HuH-7.5 (cell line): ENCODE measurements at regions not wholly inside any gene's neighbourhood (a gene's known extent, or its start where the extent isn't known, plus 50 kb on each side); places are given as distances from the start of the nearest gene placed in this dataset.
"Not testable (repeated sequence)": the region's sequence is repeated elsewhere in the genome, so short reads cannot be mapped to it uniquely, and the experiment has no call there.

Experiments
- DNase-seq: peaks from one replicate; pipeline ENCODE4 v3.0.0; 2011; ENCODE audit warnings: low spot score

- DNase-seq, result no peak
These were observed 139.5 kb upstream of the ZNF516 start for GRCh38 chr18:76634564-76634963.

- no peak for DNase-seq
These were observed 138.7 kb upstream of the ZNF516 start for GRCh38 chr18:76633588-76634269.

- no peak for DNase-seq
These were observed 132.4 kb upstream of the ZNF516 start for GRCh38 chr18:76627444-76627843.

GRCh38 chr18:76626991-76627390, 131.9 kb upstream of the ZNF516 start:
- DNase-seq, result no peak

- DNase-seq, result no peak
These were observed 127.6 kb upstream of the ZNF516 start for GRCh38 chr18:76622651-76623050.

- no peak for DNase-seq
These were observed 126.9 kb upstream of the ZNF516 start for GRCh38 chr18:76621782-76622495.

- DNase-seq, result no peak
These were observed 126.2 kb upstream of the ZNF516 start for GRCh38 chr18:76621226-76621625.

- peak; percentile 45 for DNase-seq
These were observed 125.5 kb upstream of the ZNF516 start for GRCh38 chr18:76620321-76621170.

GRCh38 chr18:76619621-76620315, 124.7 kb upstream of the ZNF516 start:
- DNase-seq, result no peak

GRCh38 chr18:76619261-76619620, 124.2 kb upstream of the ZNF516 start:
- no peak for DNase-seq

- no peak for DNase-seq
These were observed 123.7 kb upstream of the ZNF516 start for GRCh38 chr18:76618721-76619120.

- no peak for DNase-seq
These were observed 121.3 kb upstream of the ZNF516 start for GRCh38 chr18:76616373-76616772.

- no peak for DNase-seq
These were observed 120.2 kb upstream of the ZNF516 start for GRCh38 chr18:76615065-76615733.

- no peak for DNase-seq
These were observed 118.7 kb upstream of the ZNF516 start for GRCh38 chr18:76613755-76614120.

GRCh38 chr18:76613053-76613754, 118.2 kb upstream of the ZNF516 start:
- DNase-seq, result no peak

- not testable (repeated sequence) for DNase-seq
These were observed 116.7 kb upstream of the ZNF516 start for GRCh38 chr18:76611750-76612045.

GRCh38 chr18:76610933-76611749, 116.1 kb upstream of the ZNF516 start:
- no peak for DNase-seq

GRCh38 chr18:76610012-76610411, 115.0 kb upstream of the ZNF516 start:
- no peak for DNase-seq

GRCh38 chr18:76605341-76605929, 110.4 kb upstream of the ZNF516 start:
- no peak for DNase-seq

- no peak for DNase-seq
These were observed 109.8 kb upstream of the ZNF516 start for GRCh38 chr18:76604935-76605240.
